CD1c-positive myeloid dendritic cell (primary cell): ENCODE measurements at regions not wholly inside any gene's neighbourhood (a gene's known extent, or its start where the extent isn't known, plus 50 kb on each side); places are given as distances from the start of the nearest gene placed in this dataset.

Experiments used
- DNase-seq: peaks from one replicate; pipeline ENCODE4 v3.0.0-alpha.2; 2016; ENCODE audit errors: extremely low spot score

DNA sequence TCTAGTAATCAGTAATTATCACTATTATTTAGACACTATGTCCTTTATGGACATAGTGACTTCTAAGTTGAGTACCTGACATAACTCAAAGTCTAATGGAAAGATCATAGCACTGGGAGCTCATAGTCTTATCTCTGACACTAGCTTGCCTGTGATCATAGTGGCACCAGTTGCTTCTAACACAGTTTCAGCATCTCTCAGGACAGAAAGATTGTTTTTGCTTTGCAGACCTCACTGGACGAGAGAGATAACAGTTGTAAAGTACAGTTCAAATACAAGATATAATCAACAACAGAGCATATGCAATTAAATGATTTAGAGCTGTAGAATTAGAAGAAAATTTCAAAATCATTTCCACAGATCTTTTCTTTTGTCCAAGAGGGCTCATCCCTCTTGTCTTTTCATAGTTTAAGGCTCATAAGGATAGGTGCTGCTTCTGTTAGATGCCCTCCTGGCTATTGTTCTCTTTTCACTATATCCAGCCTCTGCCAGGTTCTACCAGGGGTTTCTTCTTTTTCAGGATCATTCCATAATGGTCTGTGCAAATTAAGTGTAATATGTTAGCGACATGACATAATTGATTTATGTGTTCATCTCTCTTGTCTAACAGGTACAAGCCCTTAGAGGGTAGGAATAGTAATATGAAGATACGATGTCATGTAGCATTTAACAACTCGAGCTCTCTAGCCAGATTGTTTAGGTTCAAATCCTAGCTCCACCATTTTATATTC, 1175.4 kb upstream of the TENM4 start:
- no peak for DNase-seq

DNA sequence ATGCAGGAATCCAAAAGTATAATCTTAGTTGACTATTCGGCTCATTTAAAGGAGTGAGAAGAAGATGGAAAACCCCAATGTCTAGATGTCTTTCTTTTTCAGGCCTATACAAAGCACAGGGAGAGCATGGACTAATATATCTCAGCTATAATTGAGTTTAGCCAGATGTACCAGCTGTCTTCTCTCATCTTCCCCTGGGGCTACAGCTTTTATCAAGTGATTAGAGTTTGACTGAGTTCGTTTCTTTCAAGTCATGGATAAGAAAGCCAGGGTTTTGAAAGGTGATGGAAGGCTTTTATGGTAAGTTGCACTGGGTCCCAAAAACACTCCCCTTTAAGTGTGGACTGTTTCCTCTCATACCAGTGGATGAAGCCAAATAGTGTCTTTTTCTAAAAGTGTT, 1172.8 kb upstream of the TENM4 start:
- no peak for DNase-seq

GRCh38 chr11:80610516-80610915, 1169.7 kb upstream of the TENM4 start:
- no peak for DNase-seq

DNA sequence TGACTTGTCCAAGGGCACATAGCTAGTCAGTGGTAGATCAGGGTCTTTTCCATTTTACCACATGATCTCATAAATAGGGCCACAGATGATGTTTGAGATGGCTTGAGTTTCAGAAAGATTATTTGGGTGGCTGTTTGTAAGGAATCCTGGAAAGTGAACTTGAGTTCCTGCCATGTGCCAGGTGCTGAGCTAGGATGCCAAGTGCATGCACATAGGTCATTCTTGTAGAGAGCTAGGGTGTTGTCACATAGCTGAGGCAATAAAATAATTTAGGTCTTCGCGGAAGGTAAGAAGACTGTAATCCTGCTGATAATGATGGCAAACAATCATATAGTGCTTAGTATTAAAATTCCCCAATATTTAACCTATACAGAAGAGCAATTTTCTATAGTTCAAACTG, 1162.6 kb upstream of the TENM4 start:
- DNase-seq, result no peak

GRCh38 chr11:80598905-80599304, 1158.1 kb upstream of the TENM4 start:
- DNase-seq, result no peak

DNA sequence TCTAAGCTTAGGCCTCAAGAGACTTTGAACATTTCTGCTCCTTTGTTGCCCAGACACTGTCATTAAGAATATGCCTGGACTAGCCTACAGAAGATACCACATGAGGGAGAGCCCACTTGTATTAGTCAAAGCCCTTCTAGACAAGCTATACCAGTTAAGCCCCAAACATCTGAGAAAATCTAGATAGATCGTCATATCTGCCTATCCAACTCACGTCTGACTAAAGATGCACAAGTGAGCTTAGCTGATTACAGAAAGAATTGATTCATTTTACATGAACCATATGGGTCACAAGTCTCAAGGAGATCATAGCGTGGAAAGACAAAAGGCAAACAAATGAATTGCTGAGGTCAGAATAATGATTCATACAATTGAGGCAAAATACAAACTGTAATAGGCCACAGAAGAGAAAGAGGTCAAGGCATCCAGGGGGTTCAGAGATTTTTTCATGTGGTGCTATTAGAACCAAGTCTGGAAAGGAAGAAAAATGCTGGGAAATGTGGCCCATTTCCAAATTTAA, 1155.5 kb upstream of the TENM4 start:
- no peak for DNase-seq

DNA sequence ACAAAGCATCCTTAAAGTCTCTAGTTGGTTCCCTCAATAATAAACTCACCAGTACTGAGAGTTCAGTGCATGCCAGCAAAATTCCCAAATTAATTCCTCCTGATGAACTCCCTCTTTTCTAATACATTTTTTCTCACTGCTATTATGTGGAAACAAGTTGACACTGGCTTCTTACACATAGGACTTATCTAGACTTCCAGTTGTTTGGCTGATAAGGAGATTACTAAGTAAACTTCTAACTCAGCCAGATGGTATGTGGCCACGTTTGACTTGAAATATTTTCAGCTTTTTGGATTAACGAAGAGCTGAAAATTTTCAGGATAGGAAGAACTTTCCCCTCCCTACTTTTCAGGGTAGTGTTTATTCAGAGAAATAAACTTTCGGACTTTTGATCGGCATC, 1154.2 kb upstream of the TENM4 start:
- DNase-seq, result no peak

DNA sequence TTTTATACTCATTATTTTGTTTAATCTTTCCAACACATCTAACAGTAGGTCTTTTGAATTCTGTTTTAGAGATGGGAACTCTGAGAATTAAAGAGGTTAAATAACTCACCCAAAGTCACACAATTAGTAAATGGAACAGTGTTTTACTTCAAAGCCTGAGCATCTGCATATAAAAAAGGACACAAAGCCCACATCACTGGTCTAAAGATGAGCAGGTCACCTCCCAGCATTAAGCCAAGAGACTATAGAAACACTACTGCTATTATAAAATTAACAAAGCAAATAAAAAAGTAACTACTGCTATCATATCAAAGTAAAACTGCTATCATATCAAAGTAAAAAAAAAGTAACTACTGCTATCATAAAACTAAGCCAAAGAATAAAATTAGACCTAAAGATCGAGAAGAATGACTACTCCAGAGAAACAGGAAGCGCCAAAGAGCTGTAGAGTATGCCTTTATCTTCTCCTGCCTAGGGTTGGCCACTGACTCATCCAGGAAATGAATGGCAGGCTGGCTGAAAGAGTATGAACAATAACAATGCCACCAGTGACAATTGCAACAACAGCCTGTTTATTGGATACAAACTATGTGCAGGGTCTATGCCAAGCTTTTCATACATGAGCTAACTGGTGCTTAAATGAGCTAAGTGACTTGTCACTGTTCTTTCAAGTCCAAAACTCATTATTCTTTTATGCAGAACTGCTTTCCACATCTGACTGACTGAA, 1153.0 kb upstream of the TENM4 start:
- DNase-seq, result no peak

DNA sequence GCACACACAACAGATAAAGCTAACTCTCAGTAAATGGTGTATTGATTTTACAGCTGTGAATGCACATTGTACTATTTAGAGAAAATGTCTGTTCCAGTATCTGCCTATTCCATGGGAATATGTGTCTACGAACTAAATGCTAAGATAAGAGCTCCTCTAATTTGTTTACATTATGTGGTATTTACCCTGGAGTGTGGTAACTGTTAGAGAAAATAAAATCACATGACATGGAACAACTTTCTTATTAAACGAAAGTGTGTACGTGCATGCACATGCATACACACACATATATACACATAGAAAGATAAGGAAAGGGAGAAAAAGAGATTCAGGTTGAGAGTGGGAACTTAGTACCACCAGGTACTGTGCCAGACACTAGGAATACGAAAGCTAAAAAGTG, 1151.7 kb upstream of the TENM4 start:
- no peak for DNase-seq

DNA sequence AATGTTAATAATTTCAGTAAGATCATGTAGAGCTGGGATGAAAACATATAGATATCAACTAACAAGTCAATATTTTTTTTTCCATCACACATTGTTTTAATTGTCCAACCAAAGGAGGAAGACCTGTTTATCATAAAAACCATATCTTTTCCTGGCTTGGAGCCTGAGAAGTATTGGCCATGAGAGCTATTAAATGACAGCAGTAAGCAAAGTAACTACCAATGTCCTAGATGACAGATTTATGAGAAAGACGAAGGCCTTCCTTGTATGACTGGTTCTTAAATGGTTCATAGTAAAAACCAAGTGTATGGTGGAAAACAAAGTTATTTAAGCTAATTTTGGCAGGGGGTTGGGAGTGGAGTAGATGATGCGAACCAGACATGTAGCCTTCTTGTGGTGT, 1147.1 kb upstream of the TENM4 start:
- no peak for DNase-seq

- no peak for DNase-seq
Observed at GRCh38 chr11:80586464-80586863, 1145.6 kb upstream of the TENM4 start.

- no peak for DNase-seq
Observed at GRCh38 chr11:80584661-80585060, 1143.8 kb upstream of the TENM4 start.

GRCh38 chr11:80569832-80570231, 1129.0 kb upstream of the TENM4 start:
- DNase-seq, result no peak

GRCh38 chr11:80565231-80565630, 1124.4 kb upstream of the TENM4 start:
- DNase-seq, result no peak

GRCh38 chr11:80562523-80563125, 1121.8 kb upstream of the TENM4 start:
- no peak for DNase-seq

GRCh38 chr11:80559942-80560341, 1119.1 kb upstream of the TENM4 start:
- no peak for DNase-seq

- no peak for DNase-seq
Observed at GRCh38 chr11:80553565-80553964, 1112.7 kb upstream of the TENM4 start.

DNA sequence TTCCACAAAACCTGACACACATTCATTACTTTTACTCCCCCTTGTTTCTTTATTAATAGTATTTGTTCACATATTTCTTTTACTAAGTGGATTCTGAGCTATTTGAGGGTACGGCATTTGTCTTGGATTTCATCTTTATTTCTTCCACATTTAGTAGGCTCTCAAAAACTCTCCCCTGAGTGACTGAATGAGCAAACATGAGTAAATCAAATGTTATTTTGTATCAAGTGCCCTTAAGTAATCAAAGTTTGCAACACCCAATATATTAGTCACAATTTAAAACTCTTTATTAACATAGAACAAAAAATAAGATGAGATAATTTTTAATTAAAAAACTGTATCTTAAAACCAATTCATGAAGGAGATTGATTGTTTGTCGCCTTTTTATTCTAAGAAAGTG, 1101.9 kb upstream of the TENM4 start:
- no peak for DNase-seq

DNA sequence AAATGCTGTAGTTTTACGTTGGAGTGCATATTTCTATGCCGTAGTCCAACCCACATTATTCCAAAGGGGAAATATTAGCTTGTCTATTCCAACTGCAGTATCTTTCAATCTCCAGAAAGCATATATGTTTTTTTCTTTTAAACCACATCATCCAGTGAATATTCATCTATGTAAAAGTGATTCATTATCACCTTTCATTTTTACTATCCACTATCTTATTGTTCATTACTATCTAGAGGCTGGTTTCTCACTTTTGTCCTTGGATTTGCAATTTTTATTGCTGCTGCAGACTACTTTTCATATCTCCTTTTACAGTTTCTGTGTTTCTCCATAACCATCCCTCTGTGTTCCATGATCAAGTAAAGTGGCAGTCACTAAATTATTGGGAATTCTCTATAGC, 1097.2 kb upstream of the TENM4 start:
- no peak for DNase-seq

DNA sequence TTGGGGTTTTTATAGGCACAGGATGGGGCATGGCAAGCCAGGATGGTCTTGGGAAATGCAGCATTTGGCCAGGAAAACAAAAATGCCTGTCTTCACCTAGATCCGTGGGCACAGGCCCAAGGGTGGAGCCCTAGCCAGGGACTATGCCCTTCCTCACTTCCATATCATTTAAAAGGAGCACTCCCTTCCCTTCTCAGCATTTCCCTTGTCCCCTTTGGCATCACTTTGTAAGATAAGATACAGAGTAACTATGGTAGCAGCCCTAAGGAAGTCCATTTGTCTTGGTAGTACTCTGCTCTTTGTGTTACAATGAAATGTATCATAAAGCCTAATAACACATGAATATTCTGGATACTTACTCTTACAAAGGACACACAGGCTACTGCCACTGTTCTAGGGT, 1092.6 kb upstream of the TENM4 start:
- no peak for DNase-seq

GRCh38 chr11:80532633-80533232, 1091.9 kb upstream of the TENM4 start:
- no peak for DNase-seq

- DNase-seq, result no peak
Observed at GRCh38 chr11:80529726-80530125, 1088.9 kb upstream of the TENM4 start.
